NT2/D1 (cell line): ENCODE measurements at regions not wholly inside any gene's neighbourhood (a gene's known extent, or its start where the extent isn't known, plus 50 kb on each side); places are given as distances from the start of the nearest gene placed in this dataset.

Experiments used
- SUZ12 ChIP-seq: IDR thresholded peaks from 2 replicates; pipeline ENCODE4 v1.6.1; 2011; ENCODE audit not compliant: insufficient read length, insufficient read depth; ENCODE audit errors: extremely low read depth
- YY1 ChIP-seq: IDR thresholded peaks from 2 replicates; pipeline ENCODE4 v1.6.1; 2011; ENCODE audit not compliant: insufficient read length, insufficient read depth

DNA sequence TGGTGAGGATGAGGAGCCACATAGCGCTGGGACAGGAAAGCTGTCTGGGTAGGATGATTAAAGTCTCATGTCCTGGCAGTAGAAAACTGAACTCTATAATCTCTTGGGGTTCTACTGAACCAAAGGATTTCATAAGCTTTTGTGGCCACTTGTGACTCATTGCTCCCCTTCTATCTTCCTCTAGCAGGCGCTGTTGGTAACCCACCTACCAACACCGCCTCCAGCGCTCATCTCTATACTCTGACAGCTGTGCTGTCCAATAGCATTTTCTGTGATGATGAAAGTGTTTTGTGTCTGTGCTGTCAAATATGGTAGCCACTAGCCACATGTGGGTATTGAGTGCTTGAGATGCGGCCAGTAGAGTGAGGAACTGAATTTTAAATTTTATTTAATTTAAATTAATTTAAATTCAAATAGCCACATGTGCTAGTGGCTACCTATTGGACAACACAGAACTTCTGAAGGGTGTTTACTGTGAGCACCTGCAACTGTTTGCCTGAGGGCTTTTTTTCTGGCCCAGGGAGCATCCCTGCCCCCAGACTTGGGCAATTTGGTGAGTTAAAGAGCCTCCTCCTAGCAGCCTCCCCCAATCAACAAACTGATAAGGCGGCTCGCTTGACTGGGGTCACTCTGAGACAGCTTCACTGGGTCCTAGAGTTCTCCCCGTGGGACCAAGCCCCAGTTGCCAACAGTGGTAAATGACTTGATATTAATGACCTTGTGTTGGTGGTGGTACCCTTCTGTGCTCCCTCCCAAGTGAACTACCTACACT, 169.2 kb upstream of the ATP6AP2 start:
- TF ChIP-seq SUZ12 (no peak), YY1 (no peak)
